ENCODE measurements at regions not wholly inside any gene's neighbourhood (a gene's known extent, or its start where the extent isn't known, plus 50 kb on each side); places are given as distances from the start of the nearest gene placed in this dataset.

DNA sequence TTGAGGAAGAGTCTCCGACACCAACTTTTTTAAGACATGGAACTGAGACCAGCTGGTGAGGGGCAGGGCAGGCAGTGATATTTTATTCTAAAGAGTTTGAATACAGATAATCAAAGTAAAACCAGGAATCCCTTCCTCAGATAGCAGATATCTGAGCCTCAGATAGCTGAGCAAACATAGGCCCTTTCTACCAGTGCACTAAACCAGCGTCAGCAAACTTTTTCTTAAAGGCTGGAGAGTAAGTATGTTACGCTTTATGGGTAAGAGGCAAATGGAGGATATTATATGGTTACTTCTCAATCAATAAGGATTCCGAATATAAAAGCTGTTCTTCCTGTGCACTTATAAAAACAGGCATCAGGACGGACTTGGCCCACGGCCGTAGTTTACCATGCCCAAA lies 73.9 kb downstream of the WNT5A start:
- no peak for DNase-seq

DNA sequence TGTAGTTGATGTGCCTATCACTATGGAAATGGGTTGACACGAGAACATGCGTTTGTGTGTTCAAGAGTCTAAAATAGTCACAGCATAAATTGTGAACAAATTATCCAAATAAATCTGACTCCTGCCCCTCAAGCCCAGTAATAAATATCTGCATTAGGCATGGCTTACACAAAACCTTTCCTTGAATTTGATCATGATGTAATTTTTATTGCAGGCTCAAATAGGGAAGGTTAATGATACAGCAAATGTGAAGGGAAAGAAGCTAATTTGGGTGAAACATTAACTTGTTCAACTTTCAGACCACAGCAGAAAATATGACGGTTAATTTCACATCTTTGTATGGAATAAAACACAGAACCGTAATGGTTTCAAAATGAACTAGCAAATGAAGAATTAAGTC lies 74.6 kb downstream of the WNT5A start:
- DNase-seq = no peak

DNA sequence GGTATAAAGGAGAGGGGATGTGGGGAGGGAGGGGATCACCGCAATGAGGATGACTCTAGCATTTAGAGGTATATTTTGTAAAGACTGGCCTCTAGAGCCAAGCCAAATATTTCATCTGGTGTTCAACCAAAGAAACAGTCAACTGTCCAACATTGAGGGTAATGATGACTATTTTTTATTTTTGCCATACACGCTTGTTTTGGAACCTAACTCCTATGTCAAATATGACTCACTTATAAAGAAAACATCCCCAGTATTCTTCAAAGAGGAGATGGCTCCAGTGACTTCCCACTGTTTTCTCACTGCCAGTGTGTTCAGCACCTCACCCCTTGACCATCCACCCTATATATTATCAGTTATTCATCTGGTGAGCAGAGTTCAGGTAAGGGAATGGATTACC lies 77.3 kb downstream of the WNT5A start:
- no peak for DNase-seq

DNA sequence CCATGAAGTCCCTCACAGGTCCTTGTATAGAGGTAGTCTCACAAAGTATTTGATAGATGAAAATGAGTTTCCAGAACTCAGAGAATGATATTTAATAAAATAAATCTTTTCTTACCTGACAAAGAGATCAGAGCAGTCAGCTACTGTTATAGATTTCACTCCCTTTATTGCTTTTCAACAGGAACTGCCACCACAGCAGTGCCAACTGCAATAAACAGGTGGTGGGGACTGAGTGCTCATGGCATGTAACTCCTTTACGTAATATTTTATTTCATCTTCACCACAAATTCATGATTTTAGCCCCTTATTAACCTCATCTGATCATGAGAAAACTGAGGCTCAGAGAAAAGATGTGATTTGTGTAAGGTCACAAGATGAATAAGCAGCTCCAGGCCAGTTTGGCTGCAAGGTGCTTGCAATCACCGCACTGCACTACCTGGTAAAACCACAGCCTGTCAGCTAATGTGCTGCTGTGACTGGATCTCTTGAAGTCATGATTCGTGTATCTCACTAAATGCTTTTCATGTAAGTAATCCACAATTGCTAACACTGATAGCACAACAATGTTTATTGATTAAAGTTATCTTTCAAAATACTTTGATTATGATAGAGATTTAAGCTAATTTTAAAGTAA lies 78.8 kb downstream of the WNT5A start:
- no peak for DNase-seq

DNA sequence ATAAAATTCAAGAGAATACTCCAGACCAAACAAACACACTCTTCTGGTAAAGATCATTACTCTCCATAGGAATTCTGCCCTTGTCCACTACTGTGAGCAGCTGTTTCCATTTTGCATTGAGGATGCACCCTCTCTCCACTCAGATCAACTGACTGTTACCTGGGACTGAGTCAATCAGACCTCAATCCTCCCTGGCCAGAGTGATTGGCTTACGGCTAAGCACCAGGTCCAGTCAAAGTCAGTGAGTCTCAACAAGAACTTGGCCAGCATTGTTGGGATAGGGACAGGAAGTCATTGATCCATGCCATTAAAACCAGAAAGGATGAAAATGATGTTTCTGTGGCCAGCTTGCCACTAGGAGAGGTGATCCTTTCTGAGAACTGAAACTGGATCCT lies 79.7 kb downstream of the WNT5A start:
- DNase-seq = no peak

DNA sequence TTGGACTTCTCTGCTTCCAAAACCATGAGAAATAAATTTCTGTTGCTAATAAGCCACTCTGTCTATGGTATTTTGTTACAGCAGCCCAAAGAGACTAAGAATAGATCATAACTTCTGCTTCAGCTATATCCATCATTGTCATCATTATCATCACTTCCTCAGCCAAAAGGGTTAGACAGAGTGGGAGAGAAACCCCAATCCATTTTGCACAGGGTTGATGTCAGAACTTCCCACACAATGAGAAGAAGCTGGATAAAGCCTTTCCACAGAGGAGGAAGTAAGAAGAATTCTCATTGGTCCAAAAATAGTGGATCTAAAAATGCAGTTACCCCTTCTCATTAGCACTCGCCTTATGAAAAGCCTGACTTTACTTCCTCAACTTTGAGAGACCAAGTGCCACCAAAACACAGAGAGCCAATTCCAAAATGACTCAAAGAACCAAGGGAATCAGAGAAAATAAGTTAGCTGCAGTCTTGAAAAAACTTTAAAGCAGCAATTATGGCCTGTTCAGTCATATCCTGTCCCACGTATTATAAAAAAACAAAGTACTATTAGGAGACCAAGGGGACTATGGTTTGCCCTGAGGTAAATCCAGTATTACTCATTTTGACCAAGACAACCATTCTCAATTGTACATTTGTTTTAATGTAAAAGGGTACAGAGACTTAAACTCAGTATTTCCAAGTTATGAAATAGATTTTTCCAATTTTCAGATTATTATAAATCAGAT lies 80.2 kb downstream of the WNT5A start:
- DNase-seq = no peak

DNA sequence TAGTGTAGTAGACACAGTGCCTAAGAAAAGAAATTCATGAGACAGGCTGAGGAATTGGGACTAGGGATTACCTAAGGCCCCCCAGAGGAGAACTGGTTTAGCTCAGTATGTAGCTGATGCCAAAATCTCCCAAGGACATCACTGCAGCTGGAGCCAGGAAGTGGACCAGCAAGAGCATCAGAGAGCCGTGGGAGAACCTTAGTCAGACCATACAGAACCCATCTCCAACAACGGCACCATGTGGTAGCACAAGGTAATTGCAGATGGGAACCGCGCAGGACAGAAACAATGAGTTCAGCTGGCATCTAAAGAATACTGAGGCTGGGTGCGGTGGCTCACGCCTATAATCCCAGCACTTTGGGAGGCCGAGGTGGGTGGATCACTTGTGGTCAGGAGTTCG lies 81.7 kb downstream of the WNT5A start:
- no peak for DNase-seq

DNA sequence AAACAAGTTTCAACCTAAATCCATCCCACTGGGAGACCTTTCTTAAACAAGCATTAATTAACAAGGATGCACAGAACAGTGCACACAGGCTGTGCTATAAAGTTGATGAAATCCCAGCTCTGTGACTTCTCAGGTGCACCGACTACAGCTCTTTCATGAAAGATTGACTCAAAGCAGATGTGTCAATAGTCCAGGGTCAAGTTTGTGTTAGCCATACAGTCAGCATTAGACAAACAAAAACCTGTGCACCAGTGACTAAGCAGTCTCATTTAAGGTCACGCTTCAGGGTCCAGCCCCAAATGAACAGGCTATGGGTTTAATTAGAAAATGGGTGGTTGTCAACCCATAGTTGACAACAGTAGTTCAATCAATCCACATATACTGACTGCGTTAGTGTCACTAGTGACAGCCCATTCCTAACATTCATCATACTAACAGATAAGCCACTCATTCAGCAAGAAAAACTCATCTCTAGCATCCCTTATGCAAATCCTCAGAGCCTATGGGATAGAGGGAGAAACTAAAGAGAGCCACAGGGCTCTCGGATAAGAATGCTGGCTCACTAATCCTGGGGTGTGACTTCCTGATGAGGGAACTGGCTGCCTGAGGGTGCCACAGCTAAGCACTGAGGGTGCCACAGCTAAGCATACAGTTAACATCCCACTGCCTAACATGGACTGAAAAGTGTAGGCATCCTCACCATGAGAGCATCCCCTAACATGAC lies 84.1 kb downstream of the WNT5A start:
- DNase-seq = no peak

DNA sequence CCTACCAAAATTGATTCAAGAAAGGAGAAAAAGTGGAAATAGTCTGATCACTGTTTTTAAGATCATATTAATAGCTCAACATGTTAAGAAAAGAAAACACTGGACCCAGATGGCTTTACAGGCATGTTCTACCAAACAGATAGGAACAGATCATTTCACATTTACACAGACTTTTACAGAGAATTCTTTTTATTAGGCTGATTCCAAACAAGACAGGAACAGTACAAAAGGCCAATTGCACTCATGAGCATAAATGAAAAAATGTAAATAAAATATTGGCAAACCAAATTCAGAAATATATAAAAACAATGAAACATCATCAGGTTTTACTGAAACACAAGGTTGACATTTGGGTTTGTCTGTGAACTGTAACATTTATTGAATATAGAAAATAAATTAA lies 106.5 kb downstream of the WNT5A start:
- no peak for DNase-seq

DNA sequence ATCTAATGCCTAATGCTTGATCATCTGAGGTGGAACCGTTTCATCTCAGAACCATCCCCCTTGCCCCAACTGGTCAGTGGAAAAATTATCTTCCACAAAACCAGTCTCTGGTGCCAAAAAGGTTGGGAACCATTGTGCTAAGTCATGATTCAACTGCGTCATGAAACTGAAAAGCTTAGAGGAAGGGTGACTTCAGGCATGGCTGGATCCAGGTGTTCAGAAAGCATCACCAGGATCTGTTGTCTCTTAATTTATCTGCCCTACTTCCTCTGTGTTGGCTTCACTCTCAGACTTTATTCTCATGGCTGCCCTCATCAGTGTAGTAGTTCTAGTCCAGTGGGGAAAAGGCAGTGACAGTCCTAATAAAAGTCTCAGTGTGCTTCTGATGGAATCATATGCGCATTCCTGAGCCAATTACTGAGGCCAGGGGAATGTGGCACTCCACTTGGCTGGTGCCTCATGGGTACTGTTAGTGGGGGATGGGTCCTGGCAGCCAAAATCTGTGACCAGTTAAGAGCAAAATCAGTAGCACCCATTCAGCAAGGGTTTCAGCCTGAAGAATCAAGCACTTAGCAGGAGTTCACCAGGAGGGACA lies 110.3 kb downstream of the WNT5A start:
- no peak for DNase-seq

DNA sequence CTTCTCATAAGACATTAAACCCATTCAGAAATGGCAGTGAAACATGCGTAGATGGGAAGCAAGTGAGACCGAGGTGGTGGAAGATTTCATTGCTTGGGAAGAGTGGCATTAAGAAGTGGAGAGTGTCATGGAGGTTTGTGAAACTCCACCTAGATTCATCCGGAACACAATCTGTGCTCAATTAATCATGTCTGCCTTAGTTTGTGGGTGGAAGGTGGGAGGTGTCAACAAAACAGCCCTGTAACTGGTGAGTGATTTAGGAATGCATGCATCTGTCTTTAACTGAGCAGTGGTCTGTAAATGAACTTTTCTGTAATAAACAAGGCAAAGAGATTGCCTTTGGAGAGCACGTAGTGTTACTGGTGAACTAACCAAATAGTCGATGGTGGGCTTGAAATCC lies 113.7 kb downstream of the WNT5A start:
- no peak for DNase-seq

DNA sequence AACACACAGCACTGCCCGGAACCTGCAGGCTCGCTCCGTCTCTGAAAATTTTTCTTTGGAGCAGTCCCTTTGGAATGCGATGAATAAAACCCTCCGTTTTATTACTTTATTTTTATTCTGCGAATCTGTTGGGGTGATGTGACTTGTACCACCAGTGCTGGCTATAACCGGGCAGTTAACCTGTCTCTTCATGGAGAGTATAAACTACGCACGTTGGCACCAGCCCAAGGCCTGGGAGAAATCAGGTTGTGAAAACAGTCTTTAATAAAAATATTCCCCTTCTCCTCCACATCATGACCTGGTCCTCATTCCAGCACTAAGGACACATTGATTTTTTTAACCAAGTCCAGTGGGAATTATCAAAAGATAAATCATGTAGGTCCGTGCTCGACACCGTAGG lies 116.8 kb downstream of the WNT5A start:
- no peak for DNase-seq

DNA sequence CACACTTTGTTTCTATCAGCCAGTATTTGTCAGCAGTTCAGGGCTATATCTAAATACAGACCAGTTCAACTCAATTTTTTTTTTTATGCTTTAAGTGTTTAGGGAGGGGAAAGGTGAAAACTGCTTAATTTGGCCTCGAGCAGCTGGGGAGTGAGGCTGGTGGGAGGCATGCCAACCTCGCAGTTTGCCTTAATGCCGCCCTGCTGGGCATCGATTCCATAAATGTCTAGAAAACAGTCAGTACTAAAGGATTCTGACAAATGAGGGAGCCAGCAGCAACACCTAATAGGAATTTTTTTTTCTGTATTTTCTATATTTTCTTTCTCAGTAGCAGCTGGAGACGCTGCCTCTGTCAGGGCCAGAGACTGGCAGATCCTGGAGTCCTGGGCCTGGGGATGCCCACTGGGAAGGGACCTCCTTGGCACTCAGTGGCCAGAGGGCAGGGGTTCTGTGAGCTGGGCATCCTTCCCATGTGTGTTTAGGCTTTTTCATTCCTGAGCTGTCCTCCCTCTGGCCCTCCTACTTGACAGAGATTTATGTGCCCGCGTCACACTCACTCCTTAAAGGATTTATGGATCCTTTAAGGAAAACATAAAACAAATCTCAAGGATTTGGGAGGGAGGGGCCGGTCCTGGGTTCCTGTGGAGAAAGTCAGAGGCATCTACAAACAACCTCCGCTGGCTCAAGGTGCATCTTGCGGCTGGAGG lies 117.8 kb downstream of the WNT5A start:
- no peak for DNase-seq

DNA sequence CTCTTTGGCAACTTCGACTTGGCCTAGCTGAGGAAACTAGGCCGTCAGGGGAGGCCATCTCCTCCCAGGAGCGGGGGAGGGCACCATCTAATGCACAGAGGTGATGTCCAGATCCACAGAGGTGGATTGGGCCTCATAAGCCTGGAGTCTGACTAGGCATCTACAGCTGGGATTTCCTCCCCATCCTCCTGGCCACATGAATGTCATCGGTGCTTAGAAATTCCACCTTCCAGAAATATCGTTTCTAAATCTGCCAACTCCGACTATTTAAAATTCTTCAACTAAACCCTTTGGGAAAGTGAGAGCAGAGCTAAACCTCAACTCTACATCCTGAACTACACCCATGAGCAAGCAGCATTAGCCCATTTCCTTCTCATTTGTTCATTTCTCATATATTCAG lies 118.7 kb downstream of the WNT5A start:
- no peak for DNase-seq

DNA sequence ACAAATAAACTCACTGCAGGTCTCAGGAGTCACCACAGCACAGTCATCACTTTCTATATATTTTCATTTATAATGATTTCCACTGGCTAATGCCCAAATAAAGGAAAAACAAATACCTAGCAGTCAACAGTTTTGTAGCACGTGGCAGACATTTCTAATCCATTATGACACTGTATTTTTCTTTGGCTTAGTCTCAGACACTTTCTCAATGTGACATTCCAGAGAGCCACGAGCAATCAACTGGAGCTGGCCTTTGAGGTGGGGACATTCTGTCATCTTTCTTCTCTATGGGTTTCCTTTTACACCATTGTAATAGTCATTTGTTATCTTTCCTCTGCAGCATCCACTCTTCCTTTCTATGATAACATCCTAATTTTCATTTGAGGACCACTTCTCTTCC lies 119.7 kb downstream of the WNT5A start:
- no peak for DNase-seq

DNA sequence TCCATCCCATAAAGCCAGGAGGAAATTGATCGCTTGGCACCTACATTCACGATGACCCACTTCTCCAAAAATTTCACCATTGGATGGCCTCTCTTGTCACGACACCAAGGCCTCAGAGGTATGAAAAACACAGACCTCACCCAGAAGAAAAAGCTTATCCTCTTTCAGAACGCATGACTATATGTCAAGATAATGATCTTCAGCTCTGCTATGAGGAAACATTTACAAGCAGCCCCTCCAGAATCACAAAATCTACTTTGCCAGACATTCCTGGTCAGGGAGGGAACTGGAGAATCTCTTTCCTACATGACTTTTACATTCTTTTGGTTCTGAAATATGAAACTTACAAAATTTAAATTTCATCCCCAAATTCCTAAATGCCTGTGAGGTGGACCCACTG lies 122.7 kb downstream of the WNT5A start:
- no peak for DNase-seq

DNA sequence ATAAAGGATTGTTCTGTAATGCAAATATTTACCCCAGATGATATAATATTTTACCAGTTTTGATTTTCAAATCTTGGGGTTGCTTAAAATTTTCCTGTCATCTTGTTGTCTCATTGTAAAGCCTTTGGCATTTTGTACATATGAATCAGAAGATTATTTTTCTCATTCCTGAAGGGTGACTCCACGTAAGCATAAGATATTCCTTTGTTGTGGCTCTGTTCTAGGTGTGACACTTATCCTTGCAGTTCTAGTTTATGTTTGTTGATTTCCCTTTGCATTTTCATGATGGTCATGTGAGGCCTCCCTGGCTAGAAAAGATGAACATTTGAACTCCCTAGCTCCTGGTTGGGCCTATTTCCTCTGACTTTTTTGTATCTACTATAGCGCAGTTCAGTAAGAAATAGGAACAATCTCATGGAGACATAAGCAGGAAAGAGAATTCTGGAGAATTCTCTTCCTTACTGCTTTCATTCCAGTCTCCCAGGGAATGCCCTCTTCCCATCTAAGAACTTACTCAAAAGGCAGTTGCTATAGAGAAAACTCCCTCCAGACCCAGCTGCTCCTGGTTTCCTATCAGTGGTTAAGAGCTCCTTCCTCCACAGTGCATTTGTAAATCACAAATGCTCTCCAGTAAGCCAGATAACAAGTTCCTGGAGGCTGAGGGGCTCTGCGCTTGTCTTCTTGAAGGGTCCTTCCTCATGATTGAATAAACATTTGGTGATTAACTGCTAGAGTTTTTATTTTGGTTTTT lies 124.7 kb downstream of the WNT5A start:
- DNase-seq = no peak

DNA sequence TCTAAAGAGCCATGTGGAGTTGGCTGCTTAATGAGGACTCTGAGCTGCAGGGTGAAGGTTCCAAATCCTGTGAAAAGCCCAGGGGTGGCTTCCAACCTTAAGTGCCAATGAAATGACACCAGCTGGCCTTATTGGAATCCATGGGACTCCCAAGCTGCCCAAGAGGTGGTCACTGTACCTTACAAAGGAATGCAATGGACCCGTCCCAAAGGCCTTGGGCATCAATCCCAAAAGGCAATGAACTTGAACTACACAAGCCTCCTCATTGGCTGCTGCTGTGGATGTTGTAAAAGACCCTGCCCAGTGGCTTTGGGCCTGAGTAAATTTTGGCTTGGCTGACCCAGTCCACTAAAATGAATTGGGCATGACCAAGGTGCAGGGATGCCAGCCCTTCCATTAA lies 129.3 kb downstream of the WNT5A start:
- no peak for DNase-seq

DNA sequence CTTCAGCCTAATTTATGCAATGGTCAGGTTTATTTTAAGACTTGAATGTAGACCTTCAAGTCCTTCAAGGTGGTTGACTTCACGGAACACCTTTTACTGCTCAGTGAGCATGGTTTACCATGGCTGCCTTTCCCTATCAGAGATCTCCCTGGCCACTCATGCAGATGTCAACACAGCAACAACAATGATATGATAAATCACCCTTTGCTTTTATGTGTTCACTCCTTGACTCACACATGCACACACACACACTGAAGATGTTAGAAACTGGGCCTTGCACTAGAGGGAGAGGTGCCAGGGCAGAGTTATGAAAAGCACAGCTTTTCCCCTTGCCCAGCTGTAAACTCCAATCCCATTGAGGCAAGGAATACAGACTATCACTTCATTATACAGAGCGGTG lies 134.4 kb downstream of the WNT5A start:
- DNase-seq = no peak

DNA sequence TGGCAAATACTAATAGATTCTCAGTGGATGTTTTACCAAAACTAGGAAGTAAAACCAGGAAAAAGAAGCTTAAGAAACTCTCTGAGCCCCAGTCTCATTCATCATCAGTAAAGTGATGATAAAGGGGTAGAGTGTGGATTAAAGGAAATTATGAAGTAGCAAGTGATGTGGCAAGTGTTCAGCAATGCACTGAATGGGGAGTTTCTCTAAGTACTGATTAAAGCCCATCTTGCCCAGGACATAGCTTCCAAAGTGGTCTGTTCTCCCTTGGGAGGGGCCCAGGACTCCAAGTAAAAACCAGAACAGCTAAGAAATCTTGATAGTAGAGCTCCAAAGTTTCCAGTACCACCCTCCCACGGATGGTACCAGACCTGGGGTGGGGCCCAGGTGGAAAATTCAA lies 137.3 kb downstream of the WNT5A start:
- DNase-seq = no peak

DNA sequence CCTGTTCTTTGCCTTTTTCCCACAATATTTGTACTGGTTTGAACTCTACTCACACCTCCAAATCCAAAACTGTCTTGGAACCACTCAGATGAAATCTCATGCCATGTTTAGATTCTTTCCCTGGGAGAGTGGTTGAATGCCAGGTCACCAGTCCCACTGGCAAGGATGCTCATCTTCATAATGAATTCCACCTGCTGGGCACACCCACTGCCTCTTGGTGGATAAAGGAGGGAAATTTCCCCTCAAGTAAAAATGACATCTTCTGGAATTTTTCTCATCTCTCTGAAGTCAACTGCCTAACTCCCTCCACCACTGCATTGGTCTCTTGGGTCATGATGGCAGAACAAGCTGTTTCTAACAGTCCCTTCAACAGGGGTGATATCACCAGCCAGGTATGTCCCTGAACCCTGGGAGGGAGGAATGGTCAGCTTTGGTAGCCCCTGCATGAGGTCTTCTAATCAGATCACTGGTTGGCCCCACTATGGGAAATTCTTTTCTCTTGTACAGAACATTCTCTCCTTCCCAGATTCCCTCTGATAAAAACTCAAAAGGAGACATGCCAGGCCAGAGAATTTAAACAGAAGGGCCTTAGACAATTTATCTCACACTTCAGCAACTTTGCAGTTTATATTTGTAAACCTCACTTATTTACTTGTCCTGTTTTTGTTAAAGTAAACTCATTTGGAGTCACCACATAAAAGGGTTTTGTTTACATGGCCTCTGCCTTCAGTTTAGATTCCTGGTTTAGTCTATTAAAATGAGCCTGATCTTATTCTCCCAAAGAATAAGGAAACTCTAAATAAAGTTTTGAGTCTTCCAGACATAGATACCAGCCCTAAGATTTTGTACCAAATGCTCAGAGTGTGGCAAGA lies 143.4 kb downstream of the WNT5A start:
- DNase-seq = no peak

All from 8988T (cell line).